Karpas-422 (cell line): ENCODE measurements at regions not wholly inside any gene's neighbourhood (a gene's known extent, or its start where the extent isn't known, plus 50 kb on each side); places are given as distances from the start of the nearest gene placed in this dataset.
"Not testable (repeated sequence)": the region's sequence is repeated elsewhere in the genome, so short reads cannot be mapped to it uniquely, and the experiment has no call there.

Source experiments
- DNase-seq: peaks from one replicate; pipeline ENCODE4 v3.0.0-alpha.2; 2015
- H2AFZ ChIP-seq: fragments of 200-600 bp; sonication (generic); 2 replicates; pipeline ENCODE4 v1.6.1; 2014; ENCODE audit warnings: antibody characterized with exemption, low read length, mixed read lengths
- H3K27ac ChIP-seq: fragments of 200-600 bp; sonication (generic); 2 replicates; pipeline ENCODE4 v1.5.1; 2014; ENCODE audit warnings: mild to moderate bottlenecking, low read length, moderate library complexity
- H3K27me3 ChIP-seq: fragments of 200-600 bp; sonication (generic); 2 replicates; pipeline ENCODE4 v1.6.1; 2014; ENCODE audit warnings: low read length, mixed read lengths
- H3K36me3 ChIP-seq: fragments of 200-600 bp; sonication (generic); 2 replicates; pipeline ENCODE4 v1.6.1; 2014; ENCODE audit warnings: low read length, mixed read lengths; ENCODE audit not compliant: insufficient read depth
- H3K4me1 ChIP-seq: fragments of 200-600 bp; sonication (generic); 2 replicates; pipeline ENCODE4 v1.6.1; 2014; ENCODE audit warnings: mild to moderate bottlenecking, low read length, mixed read lengths
- H3K4me2 ChIP-seq: fragments of 200-600 bp; sonication (generic); 2 replicates; pipeline ENCODE4 v1.6.1; 2014; ENCODE audit warnings: low read length, low read depth, mild to moderate bottlenecking; ENCODE audit not compliant: poor library complexity, severe bottlenecking
- H3K4me3 ChIP-seq: fragments of 200-600 bp; sonication (generic); 2 replicates; pipeline ENCODE4 v1.5.1; 2014; ENCODE audit warnings: mild to moderate bottlenecking, antibody characterized with exemption, low read length, mixed read lengths
- H3K79me2 ChIP-seq: fragments of 200-600 bp; sonication (generic); 2 replicates; pipeline ENCODE4 v1.6.1; 2014; ENCODE audit warnings: mild to moderate bottlenecking, low read length, mixed read lengths
- H3K9ac ChIP-seq: fragments of 200-600 bp; sonication (generic); 2 replicates; pipeline ENCODE4 v1.6.0; 2014; ENCODE audit warnings: low read length
- H3K9me2 ChIP-seq: fragments of 200-600 bp; sonication (generic), shearing (Covaris generic); replicated peaks from 2 replicates; pipeline ENCODE4 v1.6.0; 2014; ENCODE audit warnings: mild to moderate bottlenecking, low read length, moderate library complexity; ENCODE audit not compliant: insufficient read depth
- H3K9me3 ChIP-seq: fragments of 300-700, 200-600 bp; sonication (generic); 2 replicates; pipeline ENCODE4 v1.6.1; 2014; ENCODE audit warnings: low read length, mixed read lengths
- H4K20me1 ChIP-seq: fragments of 200-600 bp; sonication (generic); 2 replicates; pipeline ENCODE4 v1.6.1; 2014; ENCODE audit warnings: mild to moderate bottlenecking, antibody characterized with exemption, low read length, low read depth; ENCODE audit not compliant: insufficient read depth

DNA sequence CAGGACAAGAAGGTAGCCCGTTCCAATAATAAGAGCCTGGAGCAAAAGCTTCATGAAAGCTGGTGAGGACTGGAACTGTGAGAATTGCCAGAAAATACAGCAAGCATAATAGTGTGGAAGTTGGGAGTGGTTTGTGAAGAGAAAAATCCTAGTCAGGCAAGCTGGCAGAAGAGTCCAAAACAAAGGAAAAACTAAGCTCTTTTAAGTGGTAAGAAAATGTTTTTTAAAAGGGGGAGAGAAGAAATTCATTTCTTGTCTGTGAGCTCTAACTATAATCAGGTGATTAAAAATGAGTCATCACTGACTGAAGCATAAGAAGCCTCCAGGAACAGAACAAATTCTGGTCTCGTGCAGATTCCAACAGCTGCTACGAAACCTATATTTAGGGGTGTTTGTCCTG, 102.6 kb downstream of the CAAP1 start:
- Histone ChIP-seq H3K36me3 (no peaks in the 10 kb centered on the region), H3K4me2 (no peak overlapping the region), H3K9me2 (no peaks in the 10 kb centered on the region), H4K20me1 (no peaks in the 10 kb centered on the region), H3K27ac (no peak overlapping the region), H3K79me2 (no peaks in the 10 kb centered on the region), H3K27me3 (no peaks in the 10 kb centered on the region), H3K4me3 (no peak overlapping the region), H2AFZ (no peak overlapping the region), H3K4me1 (no peaks in the 10 kb centered on the region), H3K9ac (no peak overlapping the region), H3K9me3 (no peaks in the 10 kb centered on the region)
- DNase-seq = no peak

GRCh38 chr9:26786564-26786963, 106.0 kb downstream of the CAAP1 start:
- Histone ChIP-seq H3K4me1 (no peaks in the 10 kb centered on the region), H3K79me2 (no peaks in the 10 kb centered on the region), H3K27ac (no peak overlapping the region), H4K20me1 (no peaks in the 10 kb centered on the region), H3K9me2 (no peaks in the 10 kb centered on the region), H3K27me3 (no peaks in the 10 kb centered on the region), H3K36me3 (no peaks in the 10 kb centered on the region), H3K4me3 (no peak overlapping the region), H3K4me2 (no peak overlapping the region), H3K9me3 (no peaks in the 10 kb centered on the region), H3K9ac (no peak overlapping the region), H2AFZ (no peak overlapping the region)
- DNase-seq = no peak

- H3K9ac ChIP-seq = no peak overlapping the region
Measured at GRCh38 chr9:26782899-26783298, 109.7 kb downstream of the CAAP1 start.

DNA sequence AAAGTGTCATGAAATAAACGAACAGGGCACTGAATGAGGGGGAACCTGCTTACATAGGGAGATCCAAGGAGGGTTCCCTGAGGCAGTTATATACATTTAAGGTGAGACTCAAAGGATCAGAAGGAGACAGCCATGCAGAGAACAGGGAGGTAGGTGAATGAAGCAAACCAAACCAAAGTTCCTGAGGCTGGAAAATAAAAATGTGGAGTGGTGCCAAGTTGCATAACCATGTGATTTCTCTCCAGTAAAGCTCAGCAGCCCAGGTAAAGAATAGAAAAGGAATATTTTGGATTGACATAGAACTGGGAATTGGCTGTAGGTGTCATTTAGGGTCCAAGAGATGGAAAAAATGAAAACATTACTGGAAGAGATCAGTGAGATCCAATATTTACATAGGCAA, 110.7 kb downstream of the CAAP1 start:
- Histone ChIP-seq H3K4me2 (no peak overlapping the region), H3K27ac (no peak overlapping the region), H3K36me3 (no peaks in the 10 kb centered on the region), H3K9me3 (no peaks in the 10 kb centered on the region), H4K20me1 (no peaks in the 10 kb centered on the region), H3K9ac (no peak overlapping the region), H2AFZ (no peak overlapping the region), H3K9me2 (no peaks in the 10 kb centered on the region), H3K4me1 (no peaks in the 10 kb centered on the region), H3K27me3 (no peaks in the 10 kb centered on the region), H3K4me3 (no peak overlapping the region), H3K79me2 (no peaks in the 10 kb centered on the region)
- DNase-seq = no peak

More at GRCh38 chr9:26782899-26783298, 109.7 kb downstream of the CAAP1 start:
- Histone ChIP-seq H3K27ac (no peak overlapping the region), H4K20me1 (no peaks in the 10 kb centered on the region), H3K9me3 (no peaks in the 10 kb centered on the region), H3K4me2 (no peak overlapping the region), H2AFZ (no peak overlapping the region), H3K9me2 (no peaks in the 10 kb centered on the region), H3K27me3 (no peaks in the 10 kb centered on the region), H3K36me3 (no peaks in the 10 kb centered on the region), H3K79me2 (no peaks in the 10 kb centered on the region), H3K4me1 (no peaks in the 10 kb centered on the region), H3K4me3 (no peak overlapping the region)
- DNase-seq = no peak

DNA sequence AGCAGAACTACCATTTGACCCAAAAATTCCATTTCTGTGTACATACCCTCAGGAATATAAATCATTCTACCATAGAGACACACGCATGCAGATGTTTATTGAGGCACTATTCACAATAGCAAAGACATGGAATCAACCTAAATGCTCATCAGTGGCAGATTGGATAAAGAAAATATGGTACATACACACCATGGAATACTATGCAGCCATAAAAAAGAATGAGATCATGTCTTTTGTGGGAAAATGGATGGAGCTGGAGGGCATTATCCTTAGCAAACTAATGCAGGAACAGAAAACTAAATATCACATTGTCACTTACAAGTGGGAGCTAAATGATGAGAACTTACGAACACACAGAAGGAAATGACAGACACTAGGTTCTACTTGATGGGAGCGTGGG, 112.3 kb downstream of the CAAP1 start:
- not testable (repeated sequence) for H3K9me3 ChIP-seq

DNA sequence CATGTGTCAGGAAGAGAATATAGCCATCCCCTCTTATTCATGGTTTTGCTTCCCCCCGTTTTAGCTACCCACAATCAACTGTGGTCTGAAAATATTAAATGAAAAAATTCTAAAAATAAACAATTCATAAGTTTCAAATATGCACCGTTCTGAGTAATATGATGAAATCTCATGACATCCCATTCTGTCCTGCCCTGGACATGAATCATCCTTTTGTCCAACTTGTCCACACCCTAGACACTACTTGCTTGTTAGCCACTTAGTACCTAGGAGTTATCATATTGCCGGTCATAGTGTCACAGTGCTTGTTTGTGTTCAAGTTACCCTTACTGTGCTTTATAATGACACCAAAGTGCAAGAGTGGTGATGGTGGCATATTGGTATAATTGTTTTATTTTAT, 113.5 kb downstream of the CAAP1 start:
- Histone ChIP-seq H3K36me3 (no peaks in the 10 kb centered on the region), H3K9me2 (no peaks in the 10 kb centered on the region), H3K4me3 (no peak overlapping the region), H3K4me2 (no peak overlapping the region), H4K20me1 (no peaks in the 10 kb centered on the region), H3K79me2 (no peaks in the 10 kb centered on the region), H3K4me1 (no peaks in the 10 kb centered on the region), H3K9me3 (no peaks in the 10 kb centered on the region), H2AFZ (no peak overlapping the region), H3K27me3 (no peaks in the 10 kb centered on the region), H3K27ac (no peak overlapping the region), H3K9ac (no peak overlapping the region)
- DNase-seq = no peak

More for the DNA sequence above, 112.3 kb downstream of the CAAP1 start:
- H3K9ac ChIP-seq, DNase-seq, H3K27ac ChIP-seq, H2AFZ ChIP-seq, H4K20me1 ChIP-seq, H3K79me2 ChIP-seq, H3K4me3 ChIP-seq, H3K4me1 ChIP-seq, H3K36me3 ChIP-seq, H3K27me3 ChIP-seq, H3K9me2 ChIP-seq, H3K4me2 ChIP-seq: not testable (repeated sequence)

- no peak overlapping the region for H3K4me3 ChIP-seq
- no peaks in the 10 kb centered on the region for H4K20me1 ChIP-seq
- H3K36me3 ChIP-seq = no peaks in the 10 kb centered on the region
- H3K4me2 ChIP-seq = no peak overlapping the region
- no peaks in the 10 kb centered on the region for H3K27me3 ChIP-seq
- no peak for DNase-seq
- H3K9me3 ChIP-seq = no peaks in the 10 kb centered on the region
- no peak overlapping the region for H3K27ac ChIP-seq
- H3K9ac ChIP-seq = no peak overlapping the region
- H3K4me1 ChIP-seq = no peaks in the 10 kb centered on the region
- H3K9me2 ChIP-seq = no peaks in the 10 kb centered on the region
- no peak overlapping the region for H2AFZ ChIP-seq
- no peaks in the 10 kb centered on the region for H3K79me2 ChIP-seq
Measured at GRCh38 chr9:26775391-26775790, 117.2 kb downstream of the CAAP1 start.

- no peaks in the 10 kb centered on the region for H4K20me1 ChIP-seq
- H3K79me2 ChIP-seq = no peaks in the 10 kb centered on the region
- H3K9ac ChIP-seq = no peak overlapping the region
- H3K4me3 ChIP-seq = no peak overlapping the region
- no peak overlapping the region for H3K27ac ChIP-seq
- no peaks in the 10 kb centered on the region for H3K36me3 ChIP-seq
- H3K4me1 ChIP-seq = no peaks in the 10 kb centered on the region
- no peak overlapping the region for H2AFZ ChIP-seq
- no peaks in the 10 kb centered on the region for H3K9me3 ChIP-seq
- H3K4me2 ChIP-seq = no peak overlapping the region
- no peak for DNase-seq
- no peaks in the 10 kb centered on the region for H3K9me2 ChIP-seq
- H3K27me3 ChIP-seq = no peaks in the 10 kb centered on the region
Measured at GRCh38 chr9:26773056-26773455, 119.5 kb downstream of the CAAP1 start.

DNA sequence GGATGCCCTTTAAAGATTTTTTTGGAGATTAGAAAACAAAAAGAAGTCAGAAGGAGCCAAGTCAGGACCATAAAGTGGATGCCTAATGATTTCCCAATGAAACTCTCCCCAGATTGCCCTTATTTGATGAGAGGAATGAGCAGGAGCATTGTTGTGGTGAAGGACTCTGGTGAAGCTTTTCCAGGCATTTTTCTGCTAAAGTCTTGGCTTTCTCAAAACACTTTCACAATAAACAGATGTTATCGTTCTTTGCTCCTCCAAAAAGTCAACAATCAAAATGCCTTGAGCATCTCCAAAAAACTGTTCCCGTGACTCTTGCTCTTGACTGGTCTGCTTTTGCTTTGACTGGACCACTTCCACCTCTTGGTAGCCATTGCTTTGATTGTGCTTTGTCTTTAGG, 121.8 kb downstream of the CAAP1 start:
- no peak overlapping the region for H3K9ac ChIP-seq
- no peaks in the 10 kb centered on the region for H3K4me1 ChIP-seq
- no peak overlapping the region for H3K4me2 ChIP-seq
- no peaks in the 10 kb centered on the region for H3K9me2 ChIP-seq
- no peak for DNase-seq
- H3K4me3 ChIP-seq = no peak overlapping the region
- no peak overlapping the region for H3K27ac ChIP-seq
- no peaks in the 10 kb centered on the region for H3K27me3 ChIP-seq
- no peaks in the 10 kb centered on the region for H3K9me3 ChIP-seq
- no peaks in the 10 kb centered on the region for H4K20me1 ChIP-seq
- no peaks in the 10 kb centered on the region for H3K36me3 ChIP-seq
- no peak overlapping the region for H2AFZ ChIP-seq
- no peaks in the 10 kb centered on the region for H3K79me2 ChIP-seq
